ENCODE measurements at regions not wholly inside any gene's neighbourhood (a gene's known extent, or its start where the extent isn't known, plus 50 kb on each side); places are given as distances from the start of the nearest gene placed in this dataset.

DNA sequence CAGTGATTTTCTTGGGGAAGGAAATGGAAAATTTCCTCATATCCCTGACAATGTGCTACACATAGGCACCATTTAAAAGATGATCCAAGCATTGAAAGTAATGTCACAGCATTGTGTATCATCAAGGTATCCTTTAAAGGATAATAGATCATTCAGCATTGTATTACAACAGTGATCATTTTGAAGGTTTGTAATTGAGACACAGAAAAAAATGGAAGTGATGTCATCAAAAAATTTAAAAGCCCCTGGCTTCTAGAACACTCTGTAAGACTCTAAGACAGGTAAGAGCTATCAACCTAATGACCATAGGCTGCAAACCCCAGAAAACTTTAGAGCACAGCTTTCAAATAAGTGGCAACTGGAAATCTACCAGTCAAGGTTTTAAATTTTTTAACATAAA lies 271.4 kb downstream of the ETAA1 start:
- dilution Hi-C loops (cut with MboI; ENCODE audit: extremely low pct_ligation_motif_present, low sequenced_read_pairs): no loop called here
- TF ChIP-seq, protein P1, sequence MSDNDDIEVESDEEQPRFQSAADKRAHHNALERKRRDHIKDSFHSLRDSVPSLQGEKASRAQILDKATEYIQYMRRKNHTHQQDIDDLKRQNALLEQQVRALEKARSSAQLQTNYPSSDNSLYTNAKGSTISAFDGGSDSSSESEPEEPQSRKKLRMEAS (IDR thresholded peaks at IDR 0.05; ENCODE audit: insufficient read depth, insufficient read length): no peak
- ChIA-PET CTCF (no interaction called here), POLR2A (no interaction called here)
- Histone ChIP-seq H4K20me1 (replicated peaks; ENCODE audit: control insufficient read depth, extremely low read depth, insufficient read depth, low read length) (no peaks in the 10 kb centered on the region), H3K9me3 (replicated peaks; ENCODE audit: control insufficient read depth, insufficient read depth, low read length) (no peaks in the 10 kb centered on the region), H2AFZ (ENCODE audit: low read depth, low read length) (no peak overlapping the region), H3K9ac (replicated peaks; ENCODE audit: extremely low read depth, insufficient read depth, low read length) (no peak overlapping the region), H3K4me3 (replicated peaks in 1 of 3; ENCODE audit: insufficient read depth in 1 of 3, low read depth in 1 of 3, low read length in 3 of 3) (no peak overlapping the region), H3K27me3 (ENCODE audit: control insufficient read depth in 2 of 2, insufficient read depth in 2 of 2, low read length in 2 of 2) (no peaks in the 10 kb centered on the region), H3K36me3 (ENCODE audit: control insufficient read depth in 2 of 2, extremely low read depth in 1 of 2, insufficient read depth in 2 of 2, low read length in 2 of 2) (no peaks in the 10 kb centered on the region), H3K9me1 (replicated peaks; ENCODE audit: control insufficient read depth, extremely low read depth, insufficient read depth, low read length) (no peaks in the 10 kb centered on the region), H3K79me2 (ENCODE audit: control insufficient read depth, insufficient read depth, low read length) (no peaks in the 10 kb centered on the region), H3K27ac (ENCODE audit: insufficient read depth, low read depth, low read length) (no peak overlapping the region), H3K4me2 (ENCODE audit: insufficient read depth, low read length) (no peak overlapping the region), H3K4me1 (ENCODE audit: control insufficient read depth, extremely low read depth, insufficient read depth, low read length) (no peaks in the 10 kb centered on the region)
- DNase-seq (ENCODE audit: low read depth, low spot score) (no peak), FAIRE-seq (no peak)
- no TSS peak for BruUV-seq (replicated peaks)
- intact Hi-C loops (cut with micrococcal nuclease): no loop called here

DNA sequence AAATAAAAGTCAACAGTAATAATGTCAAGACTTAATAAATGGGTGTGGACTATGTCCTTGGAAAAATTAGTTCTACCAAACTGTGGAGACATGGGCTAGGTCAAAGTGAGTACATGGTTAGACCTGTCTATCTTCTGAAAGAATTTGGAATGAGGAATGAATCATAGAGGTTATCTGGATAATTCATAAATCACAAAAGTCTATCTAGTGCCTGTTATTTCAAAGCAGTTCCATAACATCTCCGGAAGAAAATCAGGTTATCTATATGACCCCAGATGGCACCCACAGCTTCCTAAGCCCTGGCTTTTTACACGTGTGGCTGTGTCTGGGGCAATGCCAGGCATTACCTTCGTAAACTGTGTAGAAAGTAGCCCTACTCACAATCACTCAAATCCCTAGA lies 272.0 kb downstream of the ETAA1 start:
- no peak for TF ChIP-seq POLR2A (IDR thresholded peaks at IDR 0.05; ENCODE audit: low read depth, low read length)
- no peak for TF ChIP-seq JUN (IDR thresholded peaks at IDR 0.05; ENCODE audit: borderline replicate concordance, insufficient read depth, insufficient read length, low read depth)
- TF ChIP-seq, protein P2, sequence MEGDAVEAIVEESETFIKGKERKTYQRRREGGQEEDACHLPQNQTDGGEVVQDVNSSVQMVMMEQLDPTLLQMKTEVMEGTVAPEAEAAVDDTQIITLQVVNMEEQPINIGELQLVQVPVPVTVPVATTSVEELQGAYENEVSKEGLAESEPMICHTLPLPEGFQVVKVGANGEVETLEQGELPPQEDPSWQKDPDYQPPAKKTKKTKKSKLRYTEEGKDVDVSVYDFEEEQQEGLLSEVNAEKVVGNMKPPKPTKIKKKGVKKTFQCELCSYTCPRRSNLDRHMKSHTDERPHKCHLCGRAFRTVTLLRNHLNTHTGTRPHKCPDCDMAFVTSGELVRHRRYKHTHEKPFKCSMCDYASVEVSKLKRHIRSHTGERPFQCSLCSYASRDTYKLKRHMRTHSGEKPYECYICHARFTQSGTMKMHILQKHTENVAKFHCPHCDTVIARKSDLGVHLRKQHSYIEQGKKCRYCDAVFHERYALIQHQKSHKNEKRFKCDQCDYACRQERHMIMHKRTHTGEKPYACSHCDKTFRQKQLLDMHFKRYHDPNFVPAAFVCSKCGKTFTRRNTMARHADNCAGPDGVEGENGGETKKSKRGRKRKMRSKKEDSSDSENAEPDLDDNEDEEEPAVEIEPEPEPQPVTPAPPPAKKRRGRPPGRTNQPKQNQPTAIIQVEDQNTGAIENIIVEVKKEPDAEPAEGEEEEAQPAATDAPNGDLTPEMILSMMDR (IDR thresholded peaks at IDR 0.05; ENCODE audit: extremely low read depth in 1 of 2, insufficient read depth in 1 of 2, low read depth in 1 of 2, low read length in 2 of 2): no peak
- no peak for TF ChIP-seq GATA2 (IDR thresholded peaks at IDR 0.05; ENCODE audit: insufficient read depth, insufficient read length, low read depth, low read length)
- TF ChIP-seq MYC (IDR thresholded peaks at IDR 0.05; ENCODE audit: low read depth, low read length): no peak
- no peak for TF ChIP-seq FOS (IDR thresholded peaks at IDR 0.05; ENCODE audit: borderline replicate concordance, insufficient read depth, low read length)
- no peak for TF ChIP-seq POLR2AphosphoS5 (IDR thresholded peaks at IDR 0.05; ENCODE audit: insufficient read depth, low read depth, low read length)
- TF ChIP-seq, protein P1 (IDR thresholded peaks at IDR 0.05; ENCODE audit: insufficient read depth, insufficient read length): no peak
- intact Hi-C loops (cut with micrococcal nuclease) (no loop called here), dilution Hi-C loops (cut with MboI; ENCODE audit: extremely low pct_ligation_motif_present, low sequenced_read_pairs) (no loop called here)
- H3K79me2 ChIP-seq (ENCODE audit: control insufficient read depth, insufficient read depth, low read length): no peaks in the 10 kb centered on the region
- H3K36me3 ChIP-seq (ENCODE audit: control insufficient read depth in 2 of 2, extremely low read depth in 1 of 2, insufficient read depth in 2 of 2, low read length in 2 of 2): no peaks in the 10 kb centered on the region
- no peak overlapping the region for H3K4me2 ChIP-seq (ENCODE audit: insufficient read depth, low read length)
- no peaks in the 10 kb centered on the region for H3K9me1 ChIP-seq (replicated peaks; ENCODE audit: control insufficient read depth, extremely low read depth, insufficient read depth, low read length)
- POLR2A ChIA-PET: no interaction called here
- H2AFZ ChIP-seq (ENCODE audit: low read depth, low read length): no peak overlapping the region
- no peak overlapping the region for H3K9ac ChIP-seq (replicated peaks; ENCODE audit: extremely low read depth, insufficient read depth, low read length)
- H3K9me3 ChIP-seq (replicated peaks; ENCODE audit: control insufficient read depth, insufficient read depth, low read length): no peaks in the 10 kb centered on the region
- no peak for FAIRE-seq
- H3K27me3 ChIP-seq (ENCODE audit: control insufficient read depth in 2 of 2, insufficient read depth in 2 of 2, low read length in 2 of 2): no peaks in the 10 kb centered on the region
- BruUV-seq (replicated peaks): no TSS peak
- H4K20me1 ChIP-seq (replicated peaks; ENCODE audit: control insufficient read depth, extremely low read depth, insufficient read depth, low read length): no peaks in the 10 kb centered on the region
- no peak overlapping the region for H3K27ac ChIP-seq (ENCODE audit: insufficient read depth, low read depth, low read length)
- DNase-seq (ENCODE audit: low read depth, low spot score): no peak
- H3K4me1 ChIP-seq (ENCODE audit: control insufficient read depth, extremely low read depth, insufficient read depth, low read length): no peaks in the 10 kb centered on the region
- no peak overlapping the region for H3K4me3 ChIP-seq (replicated peaks in 1 of 3; ENCODE audit: insufficient read depth in 1 of 3, low read depth in 1 of 3, low read length in 3 of 3)
- CTCF ChIA-PET: no interaction called here
